Left lung (tissue), 4 donors: ENCODE measurements at regions not wholly inside any gene's neighbourhood (a gene's known extent, or its start where the extent isn't known, plus 50 kb on each side); places are given as distances from the start of the nearest gene placed in this dataset.
"Not testable (repeated sequence)": the region's sequence is repeated elsewhere in the genome, so short reads cannot be mapped to it uniquely, and the experiment has no call there.

Experiments
- ATAC-seq: fragments of 200-7000 bp; cut with Tn5 transposase; one replicate; pipeline ENCODE4 v1.9.1; 2020; ENCODE audit warnings: moderate library complexity
- DNase-seq, 4 donors: peaks; one replicate each; pipeline ENCODE4 v3.0.0-alpha.2; 2013 to 2020
- H3K27ac ChIP-seq, 2 donors: fragments of 200-600 bp; sonication (generic) in 1 of 2; one replicate each; pipeline versions ENCODE4 v1.5.0 to v1.8.0; 2020 to 2021
- H3K27me3 ChIP-seq, 2 donors: fragments of 200-600 bp; sonication (generic) in 1 of 2; one replicate each; pipeline versions ENCODE4 v1.5.0 to v1.8.0; 2020 to 2021
- H3K36me3 ChIP-seq, 2 donors: fragments of 200-600 bp; sonication (generic) in 1 of 2; one replicate each; pipeline versions ENCODE4 v1.5.0 to v1.8.0; 2020 to 2021
- H3K4me1 ChIP-seq, 2 donors: fragments of 200-600 bp; one replicate each; pipeline ENCODE4 v1.8.0; 2021
- H3K4me3 ChIP-seq, 2 donors: fragments of 200-600 bp; sonication (generic) in 1 of 2; one replicate each; pipeline versions ENCODE4 v1.5.0 to v1.8.0; 2020 to 2021; ENCODE audit warnings: mild to moderate bottlenecking in 1 of 2
- H3K9me3 ChIP-seq, 2 donors: fragments of 200-600 bp; sonication (generic) in 1 of 2; one replicate each; pipeline versions ENCODE4 v1.5.0 to v1.8.0; 2020 to 2021
- intact Hi-C, 2 donors: fragments of 100-400 bp; cut with DNase I; formaldehyde crosslinking; loops; one replicate each; pipeline versions ENCODE4 v1.11.2 to v1.14.2; 2022
- TF ChIP-seq, protein P1 (sequence below), 2 donors: fragments of 200-600 bp; sonication (generic) in 1 of 2; IDR thresholded peaks; one replicate each; pipeline versions ENCODE4 v1.5.0 to v1.8.0; 2021; ENCODE audit warnings: antibody characterized with exemption in 2 of 2
- donor health status: DM: no; HTN: yes; CAD: no.
- donor health status: DM: no; HTN: no; CAD: no.

GRCh38 chr4:169898095-169898494, 128.1 kb downstream of the MFAP3L start:
- intact Hi-C loops, result no loop called here
- no peak for DNase-seq
- H3K4me3 ChIP-seq, result no peak overlapping the region
- no peaks in the 10 kb centered on the region for H3K36me3 ChIP-seq
- ATAC-seq, result no peak
- H3K9me3 ChIP-seq, result no peaks in the 10 kb centered on the region
- H3K27ac ChIP-seq, result no peak overlapping the region
- H3K27me3 ChIP-seq, result no peaks in the 10 kb centered on the region
- TF ChIP-seq, protein P1, sequence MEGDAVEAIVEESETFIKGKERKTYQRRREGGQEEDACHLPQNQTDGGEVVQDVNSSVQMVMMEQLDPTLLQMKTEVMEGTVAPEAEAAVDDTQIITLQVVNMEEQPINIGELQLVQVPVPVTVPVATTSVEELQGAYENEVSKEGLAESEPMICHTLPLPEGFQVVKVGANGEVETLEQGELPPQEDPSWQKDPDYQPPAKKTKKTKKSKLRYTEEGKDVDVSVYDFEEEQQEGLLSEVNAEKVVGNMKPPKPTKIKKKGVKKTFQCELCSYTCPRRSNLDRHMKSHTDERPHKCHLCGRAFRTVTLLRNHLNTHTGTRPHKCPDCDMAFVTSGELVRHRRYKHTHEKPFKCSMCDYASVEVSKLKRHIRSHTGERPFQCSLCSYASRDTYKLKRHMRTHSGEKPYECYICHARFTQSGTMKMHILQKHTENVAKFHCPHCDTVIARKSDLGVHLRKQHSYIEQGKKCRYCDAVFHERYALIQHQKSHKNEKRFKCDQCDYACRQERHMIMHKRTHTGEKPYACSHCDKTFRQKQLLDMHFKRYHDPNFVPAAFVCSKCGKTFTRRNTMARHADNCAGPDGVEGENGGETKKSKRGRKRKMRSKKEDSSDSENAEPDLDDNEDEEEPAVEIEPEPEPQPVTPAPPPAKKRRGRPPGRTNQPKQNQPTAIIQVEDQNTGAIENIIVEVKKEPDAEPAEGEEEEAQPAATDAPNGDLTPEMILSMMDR (IDR thresholded peaks at IDR 0.05), result no peak
- H3K4me1 ChIP-seq, result no peaks in the 10 kb centered on the region

- H3K9me3 ChIP-seq, H3K36me3 ChIP-seq, intact Hi-C loops, H3K4me3 ChIP-seq, DNase-seq, H3K27ac ChIP-seq, H3K27me3 ChIP-seq, ATAC-seq, H3K4me1 ChIP-seq: not testable (repeated sequence)
These were observed 131.4 kb downstream of the MFAP3L start for GRCh38 chr4:169894767-169895166.

- ATAC-seq (no peak), DNase-seq (no peak)
- intact Hi-C loops, result no loop called here
- TF ChIP-seq, protein P1 (IDR thresholded peaks at IDR 0.05), result no peak
- H3K27me3 ChIP-seq, result no peaks in the 10 kb centered on the region
- H3K4me1 ChIP-seq, result no peaks in the 10 kb centered on the region
- H3K27ac ChIP-seq, result no peak overlapping the region
- peaks cover 0 to 6% of the 10 kb centered on the region in 2 donors for H3K9me3 ChIP-seq
- no peak overlapping the region for H3K4me3 ChIP-seq
- no peaks in the 10 kb centered on the region for H3K36me3 ChIP-seq
These were observed 128.1 kb upstream of the HPF1 start for GRCh38 chr4:169885893-169886292.

DNA sequence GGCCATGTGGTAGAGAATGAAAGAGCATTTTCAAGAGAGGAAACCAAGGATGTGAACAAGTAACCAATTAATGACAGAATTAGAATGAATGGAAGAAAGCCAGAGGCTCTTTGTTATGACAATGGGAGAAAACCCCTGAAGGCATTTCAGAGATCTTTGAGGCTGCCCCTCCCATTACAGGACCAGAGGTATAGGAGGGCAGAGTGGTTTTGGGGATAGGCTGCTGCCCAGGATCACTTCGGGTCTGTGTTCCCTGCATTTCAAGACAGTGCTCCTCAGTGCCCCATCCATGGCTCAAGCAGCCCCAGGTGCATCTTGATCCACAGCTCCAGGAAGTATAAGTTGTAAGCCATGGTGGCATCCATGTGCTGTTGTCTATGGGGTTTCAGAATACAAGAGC, 124.0 kb upstream of the HPF1 start:
- TF ChIP-seq, protein P1 (IDR thresholded peaks at IDR 0.05), result no peak
- Histone ChIP-seq H3K27ac (no peak overlapping the region), H3K27me3 (no peaks in the 10 kb centered on the region), H3K9me3 (no peaks in the 10 kb centered on the region), H3K4me3 (no peak overlapping the region), H3K36me3 (no peaks in the 10 kb centered on the region), H3K4me1 (no peaks in the 10 kb centered on the region)
- ATAC-seq (no peak), DNase-seq (no peak)
- intact Hi-C loops, result no loop called here

GRCh38 chr4:169870507-169870906, 112.8 kb upstream of the HPF1 start:
- TF ChIP-seq, protein P1 (IDR thresholded peaks at IDR 0.05), result no peak
- Histone ChIP-seq H3K27ac (no peak overlapping the region), H3K9me3 (no peaks in the 10 kb centered on the region), H3K27me3 (peaks cover 0 to 8% of the 10 kb centered on the region in 2 donors), H3K4me1 (no peaks in the 10 kb centered on the region), H3K4me3 (no peak overlapping the region), H3K36me3 (no peaks in the 10 kb centered on the region)
- DNase-seq (no peak), ATAC-seq (no peak)
- intact Hi-C loops, result no loop called here

GRCh38 chr4:169869490-169869889, 111.7 kb upstream of the HPF1 start:
- DNase-seq, result no peak
- H3K36me3 ChIP-seq, result no peaks in the 10 kb centered on the region
- H3K27ac ChIP-seq, result no peak overlapping the region
- no peak overlapping the region for H3K4me3 ChIP-seq
- TF ChIP-seq, protein P1 (IDR thresholded peaks at IDR 0.05), result no peak
- intact Hi-C loops, result no loop called here
- ATAC-seq, result no peak
- no peaks in the 10 kb centered on the region for H3K4me1 ChIP-seq
- H3K27me3 ChIP-seq, result peaks cover 0 to 8% of the 10 kb centered on the region in 2 donors
- no peaks in the 10 kb centered on the region for H3K9me3 ChIP-seq
